HepG2 (cell line): ENCODE measurements at regions not wholly inside any gene's neighbourhood (a gene's known extent, or its start where the extent isn't known, plus 50 kb on each side); places are given as distances from the start of the nearest gene placed in this dataset.
"Not testable (repeated sequence)": the region's sequence is repeated elsewhere in the genome, so short reads cannot be mapped to it uniquely, and the experiment has no call there.

ENCODE experiments used
- ATAC-seq: fragments of 200-7000 bp; cut with Tn5 transposase; 3 replicates; pipeline ENCODE4 v1.9.1; 2020; ENCODE audit warnings: mild to moderate bottlenecking, moderate library complexity
- BruUV-seq: library from RNA; stranded (reverse); fragments of 400-500 nt; replicated peaks from 2 replicates; lab custom pipeline; 2021; lab: Mats Ljungman, UMichigan
- CTCF ChIA-PET: fragments of 300-600 bp; formaldehyde crosslinking; extraction: SDS; loops from one replicate; lab custom pipeline; 2021; ENCODE audit warnings: low total read pairs, inconsistent platforms, low intra/inter-chr PET ratio; lab: Yijun Ruan, JAX
- POLR2A ChIA-PET: fragments of 350-600 bp; sonication (Branson Sonifier 250); formaldehyde crosslinking; loops from one replicate; lab custom pipeline; 2020; ENCODE audit warnings: antibody characterized with exemption, inconsistent platforms; lab: Yijun Ruan, JAX
- DNase-seq: peaks from one replicate; pipeline ENCODE4 v3.0.0-alpha.2; 2015; ENCODE audit warnings: low spot score
- FAIRE-seq: peaks from 3 replicates; lab custom pipeline; 2011; peaks lifted over from hg19 to GRCh38; lab: Jason Lieb, UNC
- H2AFZ ChIP-seq: one replicate; pipeline ENCODE4 v1.6.1; 2011; ENCODE audit warnings: low read length, inconsistent platforms
- H3K27ac ChIP-seq: fragments of 300-600 bp; 3 replicates; pipeline ENCODE4 v1.8.0; 2011; ENCODE audit warnings: mixed run types, mild to moderate bottlenecking, mixed read lengths, low read length, inconsistent platforms; ENCODE audit not compliant: insufficient read depth; ENCODE audit errors: extremely low read length
- H3K27me3 ChIP-seq, 2 experiments: fragments of 200-600 bp in 1 of 2; 2 replicates in 1 of 2; 3 replicates in 1 of 2; pipeline versions ENCODE4 v1.6.0 to v1.8.0; 2011; ENCODE audit warnings: low read length in 2 of 2, mild to moderate bottlenecking in 2 of 2, moderate library complexity in 2 of 2, inconsistent platforms in 1 of 2; ENCODE audit not compliant: insufficient read depth in 2 of 2, control insufficient read depth in 1 of 2
- H3K36me3 ChIP-seq, 2 experiments: fragments of 200-600 bp in 1 of 2; replicated peaks in 1 of 2; 2 replicates in 1 of 2; 3 replicates in 1 of 2; pipeline versions ENCODE4 v1.5.1 to v1.8.0; 2011; ENCODE audit warnings: low read length in 2 of 2, inconsistent platforms in 1 of 2; ENCODE audit not compliant: insufficient read depth in 2 of 2, control insufficient read depth in 1 of 2
- H3K4me1 ChIP-seq: 2 replicates; pipeline ENCODE4 v1.5.1; 2012; ENCODE audit warnings: low read length, inconsistent platforms; ENCODE audit not compliant: insufficient read depth
- H3K4me2 ChIP-seq: 2 replicates; pipeline ENCODE4 v1.6.0; 2011; ENCODE audit warnings: low read depth, low read length, inconsistent platforms
- H3K4me3 ChIP-seq, 3 experiments: fragments of 200-600 bp in 1 of 3; sonication (generic), shearing (Covaris generic) in 1 of 3; replicated peaks in 1 of 3; 2 replicates each; pipeline ENCODE4 v1.5.1; 2011 to 2016; ENCODE audit warnings: low read length in 3 of 3, inconsistent platforms in 2 of 3, low read depth in 2 of 3, mild to moderate bottlenecking in 2 of 3, control low read depth in 1 of 3, mixed read lengths in 1 of 3; ENCODE audit not compliant: insufficient read depth in 1 of 3
- H3K79me2 ChIP-seq: one replicate; pipeline ENCODE4 v1.6.1; 2011; ENCODE audit warnings: low read length, inconsistent platforms; ENCODE audit not compliant: insufficient read depth
- H3K9ac ChIP-seq: 2 replicates; pipeline ENCODE4 v1.6.0; 2011; ENCODE audit warnings: mild to moderate bottlenecking, low read depth, low read length, inconsistent platforms; ENCODE audit not compliant: insufficient read depth
- H3K9me3 ChIP-seq: 2 replicates; pipeline ENCODE4 v1.5.1; 2012; ENCODE audit warnings: mild to moderate bottlenecking, low read length
- H4K20me1 ChIP-seq: 2 replicates; pipeline ENCODE4 v1.6.0; 2011; ENCODE audit warnings: inconsistent platforms, mild to moderate bottlenecking, low read length, moderate library complexity; ENCODE audit not compliant: insufficient read depth
- MAFF ChIP-seq: IDR thresholded peaks from 2 replicates; pipeline ENCODE4 v1.6.1; 2011; ENCODE audit warnings: low read depth, low read length, improper control_type of control experiment
- MAFK ChIP-seq, 2 experiments: IDR thresholded peaks in 1 of 2; conservative IDR thresholded peaks in 1 of 2; 2 replicates each; pipeline ENCODE4 v1.6.1; 2011; ENCODE audit warnings: improper control_type of control experiment in 2 of 2, low read length in 2 of 2
- NR2F2 ChIP-seq: IDR thresholded peaks from 2 replicates; pipeline ENCODE4 v1.6.1; 2012; ENCODE audit warnings: low read depth, inconsistent platforms, borderline replicate concordance
- ZNF260 ChIP-seq: sonication (generic); formaldehyde crosslinking; IDR thresholded peaks from 2 replicates; pipeline ENCODE4 v1.4.0; 2020; ENCODE audit warnings: missing genetic modification reagents, low read depth, mild to moderate bottlenecking, borderline replicate concordance
- WGBS: methylation state at CpG from one replicate; pipeline ENCODE4 v1.1.6; 2017; ENCODE audit warnings: low lambda C conversion rate; 5-methylcytosine and 5-hydroxymethylcytosine counted together
- in situ Hi-C: cut with HindIII; loops from 2 replicates; pipeline ENCODE4 v1.10.0; 2017; ENCODE audit warnings: low pct_unique_long_range_greater_than_20kb; ENCODE audit not compliant: extremely low pct_ligation_motif_present
- intact Hi-C: fragments of 100-400 bp; cut with micrococcal nuclease; formaldehyde crosslinking; loops from one replicate; pipeline ENCODE4 v1.10.0; 2022; ENCODE audit not compliant: unreplicated experiment
- TF ChIP-seq, protein P1 (sequence below): sonication (generic); formaldehyde crosslinking; IDR thresholded peaks from 2 replicates; pipeline ENCODE4 v1.5.0; 2020; ENCODE audit warnings: missing genetic modification reagents

DNA sequence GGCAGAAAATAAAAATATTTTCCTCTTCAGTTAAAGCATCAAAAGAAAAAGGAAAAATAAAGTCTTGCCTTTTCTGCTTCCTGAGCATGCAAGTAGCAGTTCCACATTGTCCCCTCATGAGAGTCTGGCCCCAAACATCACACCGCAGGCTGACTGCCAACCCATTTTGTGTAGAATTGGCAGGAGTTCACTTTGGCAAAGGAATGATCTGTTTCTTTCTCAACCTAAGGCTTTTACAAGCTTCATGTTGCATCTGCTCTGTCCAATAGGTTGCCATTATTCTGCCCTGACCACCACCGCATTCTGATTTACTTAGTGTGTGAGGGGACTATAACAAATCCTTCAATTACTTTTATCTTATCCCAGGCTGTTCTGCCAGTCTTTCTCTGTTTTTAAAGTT, 249.5 kb downstream of the ISL1 start (continued):
- TF ChIP-seq ZNF260 (CRISPR knock-in tag) = no peak
- no peak for TF ChIP-seq NR2F2

DNA sequence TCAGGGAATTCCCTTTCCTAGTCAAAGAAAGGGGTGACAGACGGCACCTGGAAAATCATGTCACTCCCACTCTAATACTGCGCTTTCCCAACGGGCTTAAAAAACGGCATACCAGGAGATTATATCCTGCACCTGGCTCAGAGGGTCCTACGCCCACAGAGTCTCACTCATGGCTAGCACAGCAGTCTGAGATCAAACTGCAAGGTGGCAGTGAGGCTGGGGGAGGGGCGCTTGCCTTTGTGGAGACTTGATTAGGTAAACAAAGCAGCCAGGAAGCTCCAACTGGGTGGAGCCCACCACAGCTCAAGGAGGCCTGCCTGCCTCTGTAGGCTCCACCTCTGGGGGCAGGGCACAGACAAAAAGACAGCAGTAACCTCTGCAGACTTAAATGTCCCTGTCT, 253.7 kb downstream of the ISL1 start:
- FAIRE-seq, BruUV-seq, H2AFZ ChIP-seq, H3K36me3 ChIP-seq, H3K79me2 ChIP-seq, H3K4me3 ChIP-seq, H3K9me3 ChIP-seq, ATAC-seq, H3K4me1 ChIP-seq, intact Hi-C loops, H3K27ac ChIP-seq, CTCF ChIA-PET, H3K27me3 ChIP-seq, POLR2A ChIA-PET, DNase-seq, in situ Hi-C loops, H4K20me1 ChIP-seq, H3K4me2 ChIP-seq, H3K9ac ChIP-seq: not testable (repeated sequence)
- WGBS = 30% methylated on average over 4 of the region's 6 CpGs

DNA sequence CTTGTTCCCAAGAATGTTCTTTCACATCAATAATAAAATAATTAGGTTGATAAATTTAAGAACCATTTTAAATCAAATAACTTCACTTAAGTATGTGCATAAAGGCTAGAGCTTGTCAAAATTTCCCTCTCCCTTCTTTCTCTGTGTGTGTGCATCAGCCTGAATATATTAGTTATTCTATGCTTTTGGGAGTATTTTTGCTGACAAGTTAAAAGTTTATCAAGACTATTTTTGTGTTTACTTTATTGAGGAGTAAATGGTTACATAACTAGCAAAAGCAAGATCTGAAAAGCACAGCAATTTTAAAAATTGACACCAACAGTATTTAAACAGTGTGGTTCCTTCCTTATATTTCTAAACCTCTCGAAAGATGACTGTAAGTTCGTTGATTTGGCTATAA, 261.7 kb downstream of the ISL1 start:
- no TSS peak for BruUV-seq
- no peaks in the 10 kb centered on the region for H3K79me2 ChIP-seq
- H3K4me2 ChIP-seq = no peak overlapping the region
- H3K4me3 ChIP-seq = no peak overlapping the region
- no peaks in the 10 kb centered on the region for H3K27me3 ChIP-seq
- ChIA-PET POLR2A (no interaction called here), CTCF (no interaction called here)
- no peak overlapping the region for H3K9ac ChIP-seq
- no peaks in the 10 kb centered on the region for H4K20me1 ChIP-seq
- peak in 1 of 2 experiments; percentile 62; a peak in 2 of 4 replicates for TF ChIP-seq MAFK (conservative IDR thresholded peaks at IDR 0.05 in 1 of 2, IDR thresholded peaks at IDR 0.05 in 1 of 2; ENCODE audit: low read length in 2 of 2)
- TF ChIP-seq MAFF = peak; percentile 35; the same call in 1 of the 2 replicates
- TF ChIP-seq, protein P1, sequence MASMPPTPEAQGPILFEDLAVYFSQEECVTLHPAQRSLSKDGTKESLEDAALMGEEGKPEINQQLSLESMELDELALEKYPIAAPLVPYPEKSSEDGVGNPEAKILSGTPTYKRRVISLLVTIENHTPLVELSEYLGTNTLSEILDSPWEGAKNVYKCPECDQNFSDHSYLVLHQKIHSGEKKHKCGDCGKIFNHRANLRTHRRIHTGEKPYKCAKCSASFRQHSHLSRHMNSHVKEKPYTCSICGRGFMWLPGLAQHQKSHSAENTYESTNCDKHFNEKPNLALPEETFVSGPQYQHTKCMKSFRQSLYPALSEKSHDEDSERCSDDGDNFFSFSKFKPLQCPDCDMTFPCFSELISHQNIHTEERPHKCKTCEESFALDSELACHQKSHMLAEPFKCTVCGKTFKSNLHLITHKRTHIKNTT = no peak
- DNase-seq = no peak
- no peaks in the 10 kb centered on the region for H3K36me3 ChIP-seq
- intact Hi-C loops (no loop called here), in situ Hi-C loops (no loop called here)
- H3K27ac ChIP-seq = no peak overlapping the region
- no peak for FAIRE-seq
- H3K4me1 ChIP-seq = no peaks in the 10 kb centered on the region
- no peak for ATAC-seq
- no peaks in the 10 kb centered on the region for H3K9me3 ChIP-seq
- 0% methylated on average over 2 of the region's 2 CpGs for WGBS
- H2AFZ ChIP-seq = no peak overlapping the region
